Dendritic cell treated with granulocyte-macrophage colony-stimulating factor and Interleukin-4, amounts not matched to agents 40 ng/mL and 50 ng/mL, for 4 days (primary cell): ENCODE measurements at regions not wholly inside any gene's neighbourhood (a gene's known extent, or its start where the extent isn't known, plus 50 kb on each side); places are given as distances from the start of the nearest gene placed in this dataset.

Source experiments
- H3K27ac Mint-ChIP-seq: one replicate; pipeline ENCODE4 v1.8.0; 2022; ENCODE audit warnings: mild to moderate bottlenecking, mixed read lengths
- H3K27me3 Mint-ChIP-seq: one replicate; pipeline ENCODE4 v1.8.0; 2022; ENCODE audit warnings: mild to moderate bottlenecking, mixed read lengths
- H3K36me3 Mint-ChIP-seq: one replicate; pipeline ENCODE4 v1.8.0; 2022; ENCODE audit warnings: low read depth, mixed read lengths
- H3K4me1 Mint-ChIP-seq: one replicate; pipeline ENCODE4 v1.8.0; 2022; ENCODE audit warnings: low read depth, mixed read lengths
- H3K4me3 Mint-ChIP-seq: one replicate; pipeline ENCODE4 v1.8.0; 2022; ENCODE audit warnings: mild to moderate bottlenecking, moderate library complexity, mixed read lengths
- H3K9me3 Mint-ChIP-seq: one replicate; pipeline ENCODE4 v1.8.0; 2022; ENCODE audit warnings: mixed read lengths
- intact Hi-C: fragments of 100-400 bp; cut with micrococcal nuclease; formaldehyde crosslinking; loops from one replicate; pipeline ENCODE4 v1.15.0; 2022

DNA sequence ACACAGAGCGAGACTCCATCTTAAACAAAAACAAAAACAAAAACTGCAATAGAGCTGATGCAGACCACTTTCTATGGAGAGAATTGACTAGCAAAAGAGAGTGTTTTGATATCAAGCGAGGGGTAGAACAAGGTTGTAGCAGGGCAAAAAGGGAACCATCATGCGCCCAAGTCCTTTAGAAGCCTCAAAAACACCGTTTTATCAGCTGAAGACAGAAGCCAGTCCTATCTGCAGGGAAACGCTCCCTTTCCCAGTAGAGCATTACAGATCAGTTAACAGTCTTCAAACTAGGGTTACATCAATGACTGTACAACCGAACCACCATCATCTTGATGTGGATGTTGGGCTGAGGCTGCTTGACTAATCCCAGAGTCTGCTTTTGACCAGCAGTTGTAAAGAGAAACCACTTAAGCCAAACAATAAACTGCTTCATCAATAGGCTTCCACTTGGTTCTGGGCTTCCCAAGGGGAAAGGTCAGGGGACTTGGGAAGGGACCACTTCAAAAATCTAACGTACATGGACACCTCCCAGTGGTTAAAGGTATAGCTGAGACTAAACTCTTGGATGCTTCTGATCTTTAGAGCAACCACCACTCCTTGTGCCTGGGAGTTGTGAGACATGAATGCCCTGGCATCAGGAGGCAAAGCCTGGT, 59.6 kb upstream of the SPDEF start:
- H3K4me3 Mint-ChIP-seq, result no peak overlapping the region
- no peaks in the 10 kb centered on the region for H3K9me3 Mint-ChIP-seq
- intact Hi-C loops, result no loop called here
- peak overlapping the region; percentile 13 for H3K27ac Mint-ChIP-seq
- H3K27me3 Mint-ChIP-seq, result no peaks in the 10 kb centered on the region
- H3K4me1 Mint-ChIP-seq, result peaks cover 32% of the 10 kb centered on the region
- peaks cover 51% of the 10 kb centered on the region for H3K36me3 Mint-ChIP-seq

DNA sequence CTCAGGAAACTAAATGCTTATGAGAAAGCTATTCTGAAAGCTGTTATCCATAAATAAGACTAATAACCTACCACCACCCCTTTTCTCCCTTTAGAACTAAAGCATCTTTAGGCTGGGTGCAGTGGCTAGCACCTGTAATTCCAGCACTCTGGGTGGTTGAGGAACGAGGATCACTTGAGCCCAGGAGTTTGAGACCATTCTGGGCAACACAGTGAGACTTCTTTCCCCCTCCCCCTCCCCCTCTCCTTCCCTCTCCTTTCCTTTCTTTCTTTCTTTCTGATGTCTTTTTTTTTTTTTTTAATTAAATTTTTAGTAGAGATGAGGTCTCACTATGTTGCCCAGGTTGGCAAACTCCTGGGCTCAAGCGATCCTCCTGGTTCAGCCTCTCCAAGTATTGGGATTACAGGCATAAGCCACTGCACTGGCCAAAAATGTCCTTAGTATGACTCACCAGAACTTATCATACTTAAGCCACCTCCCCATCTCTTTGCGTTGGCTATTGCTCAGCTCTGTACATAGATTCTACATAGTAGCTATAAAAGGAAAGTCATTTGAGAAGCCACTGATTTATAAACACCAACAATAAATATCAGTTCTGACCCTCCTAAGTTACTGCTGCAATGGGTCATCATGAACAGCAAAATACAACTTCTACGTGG, 54.8 kb upstream of the SPDEF start:
- no peaks in the 10 kb centered on the region for H3K27me3 Mint-ChIP-seq
- H3K9me3 Mint-ChIP-seq, result no peaks in the 10 kb centered on the region
- peaks cover 44% of the 10 kb centered on the region for H3K36me3 Mint-ChIP-seq
- no peak overlapping the region for H3K4me3 Mint-ChIP-seq
- no peak overlapping the region for H3K27ac Mint-ChIP-seq
- peaks cover 7% of the 10 kb centered on the region for H3K4me1 Mint-ChIP-seq
- intact Hi-C loops, result no loop called here

DNA sequence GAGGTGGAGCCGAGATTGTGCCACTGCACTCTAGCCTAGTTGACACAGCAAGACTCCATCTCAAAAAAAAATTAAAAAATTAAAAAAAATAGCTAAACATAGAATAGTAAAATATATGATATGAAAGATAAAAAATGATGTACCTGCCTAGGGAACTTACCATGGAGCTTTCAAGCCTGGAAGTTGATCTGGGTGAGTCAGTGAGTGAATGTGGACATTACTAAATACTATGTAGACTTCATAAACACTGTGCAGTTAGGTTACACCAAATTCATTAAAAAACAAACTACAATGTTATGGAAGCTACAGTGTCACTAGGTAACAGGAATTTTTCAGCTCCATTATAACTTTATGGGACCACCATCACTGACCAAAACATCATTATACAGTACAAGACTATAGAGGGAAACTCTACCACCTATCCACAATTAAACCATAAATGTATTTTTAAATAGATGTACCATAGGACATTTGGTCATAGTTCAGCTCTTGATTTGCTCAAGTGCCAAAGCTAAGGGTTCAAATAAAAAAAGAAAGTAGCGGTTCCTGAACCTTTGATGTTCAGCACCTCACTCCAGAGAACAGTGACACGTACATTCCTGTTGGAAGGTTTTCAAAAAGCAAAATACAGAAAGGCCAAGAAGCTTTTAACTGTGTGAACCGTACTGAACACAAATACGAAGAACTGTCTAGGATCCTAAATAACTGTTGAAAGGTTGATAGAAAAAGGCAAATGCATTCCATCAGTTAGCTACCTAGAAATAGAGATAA, 52.4 kb upstream of the SPDEF start:
- Mint-ChIP-seq H3K27me3 (no peaks in the 10 kb centered on the region), H3K4me1 (peaks cover 7% of the 10 kb centered on the region), H3K4me3 (no peak overlapping the region), H3K36me3 (peaks cover 45% of the 10 kb centered on the region), H3K9me3 (no peaks in the 10 kb centered on the region), H3K27ac (no peak overlapping the region)
- intact Hi-C loops, result loop anchor here (1.0 kb wide), 2 partner anchors 81 to 148 kb away; no protein-coding TSS in a partner anchor

DNA sequence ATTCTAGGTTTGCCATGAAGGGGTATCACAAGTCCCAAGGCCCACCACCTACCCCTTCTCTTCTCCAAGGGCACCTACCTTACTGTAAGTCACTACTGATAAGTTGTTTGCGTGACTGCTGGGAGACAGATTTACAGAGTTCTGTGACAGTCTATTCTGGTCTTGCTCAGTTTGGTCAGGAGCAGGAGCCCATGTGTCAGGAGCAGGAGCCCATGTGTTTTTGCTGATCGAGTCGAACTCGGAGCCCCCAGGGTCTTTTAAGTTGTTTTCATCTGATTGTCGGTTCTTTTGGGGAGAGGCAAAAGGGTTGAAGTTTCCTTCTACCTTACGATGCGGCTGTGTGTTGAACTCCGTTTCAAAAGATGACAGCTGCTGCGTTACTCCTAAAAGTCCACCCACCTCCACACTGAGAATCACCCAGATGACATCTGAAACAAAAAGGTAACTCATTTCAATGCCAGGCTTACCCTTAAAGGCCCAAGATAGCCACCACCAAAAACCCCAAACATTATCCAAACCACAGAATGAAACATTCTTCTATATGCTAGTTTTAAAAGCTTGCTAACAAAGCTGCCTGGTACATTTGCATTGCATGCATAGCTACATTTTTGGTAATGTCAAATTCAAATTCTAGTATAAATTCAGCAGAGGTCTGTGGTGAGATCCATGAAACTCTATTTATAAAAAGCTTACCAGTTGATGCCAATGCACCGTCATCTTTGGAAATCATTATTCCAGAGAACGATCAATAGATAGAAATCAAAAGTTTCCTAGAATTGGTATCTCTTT, 50.5 kb upstream of the SPDEF start:
- H3K27ac Mint-ChIP-seq, result no peak overlapping the region
- no peak overlapping the region for H3K4me3 Mint-ChIP-seq
- H3K27me3 Mint-ChIP-seq, result no peaks in the 10 kb centered on the region
- peaks cover 7% of the 10 kb centered on the region for H3K4me1 Mint-ChIP-seq
- no peaks in the 10 kb centered on the region for H3K9me3 Mint-ChIP-seq
- peaks cover 54% of the 10 kb centered on the region for H3K36me3 Mint-ChIP-seq
- intact Hi-C loops, result no loop called here
